Loucy (cell line): ENCODE measurements at regions not wholly inside any gene's neighbourhood (a gene's known extent, or its start where the extent isn't known, plus 50 kb on each side); places are given as distances from the start of the nearest gene placed in this dataset.

Experiments used
- CTCF ChIP-seq: fragments of 200-600 bp; sonication (generic); conservative IDR thresholded peaks from 2 replicates; pipeline ENCODE4 v1.5.1; 2014; ENCODE audit warnings: mild to moderate bottlenecking, antibody characterized with exemption, low read length
- EZH2phosphoT487 ChIP-seq: fragments of 200-600 bp; IDR thresholded peaks from 2 replicates; pipeline ENCODE4 v1.6.1; 2018; ENCODE audit warnings: antibody characterized with exemption, mild to moderate bottlenecking, moderate library complexity, borderline replicate concordance

- no peak for TF ChIP-seq CTCF
- TF ChIP-seq EZH2phosphoT487 = no peak
These were observed 623.3 kb upstream of the TMPRSS15 start for GRCh38 chr21:19026911-19027310.
